H1 (cell line): ENCODE measurements at regions not wholly inside any gene's neighbourhood (a gene's known extent, or its start where the extent isn't known, plus 50 kb on each side); places are given as distances from the start of the nearest gene placed in this dataset.

Source experiments
- CTCF ChIA-PET: fragments of 300-600 bp; sonication (Branson Sonifier 250); formaldehyde crosslinking; loops from one replicate; lab custom pipeline; 2021; ENCODE audit not compliant: partially characterized antibody; lab: Charles Lee
- POLR2A ChIA-PET: fragments of 300-600 bp; sonication (Branson Sonifier 250); formaldehyde crosslinking; loops from one replicate; lab custom pipeline; 2021; ENCODE audit warnings: inconsistent platforms; ENCODE audit not compliant: partially characterized antibody; lab: Charles Lee
- DNase-seq, 2 experiments: peaks; one replicate each; pipeline versions ENCODE4 v3.0.0 to v3.0.0-alpha.2; 2010 to 2022; ENCODE audit warnings: low spot score in 2 of 2, low read depth in 1 of 2, mixed read lengths in 1 of 2
- FAIRE-seq: peaks from 2 replicates; lab custom pipeline; 2011; peaks lifted over from hg19 to GRCh38; lab: Jason Lieb, UNC
- H2AFZ ChIP-seq: 2 replicates; pipeline ENCODE4 v1.8.1; 2012; ENCODE audit warnings: low read length, inconsistent platforms
- H2AK5ac ChIP-seq: 2 replicates; pipeline ENCODE4 v1.6.1; 2013; ENCODE audit warnings: low read depth, low read length
- H2BK120ac ChIP-seq: replicated peaks from 2 replicates; pipeline ENCODE3; 2013; ENCODE audit warnings: low read depth, low read length, inconsistent platforms
- H2BK12ac ChIP-seq: 2 replicates; pipeline ENCODE4 v1.6.1; 2013; ENCODE audit warnings: low read depth, low read length
- H2BK15ac ChIP-seq: 2 replicates; pipeline ENCODE4 v1.6.1; 2013; ENCODE audit warnings: low read length
- H2BK20ac ChIP-seq: 2 replicates; pipeline ENCODE4 v1.6.1; 2013; ENCODE audit warnings: low read length
- H2BK5ac ChIP-seq: 2 replicates; pipeline ENCODE4 v1.6.1; 2013; ENCODE audit warnings: low read depth, low read length
- H3K14ac ChIP-seq: 2 replicates; pipeline ENCODE4 v1.6.1; 2013; ENCODE audit warnings: inconsistent platforms; ENCODE audit not compliant: insufficient read length
- H3K18ac ChIP-seq: 2 replicates; pipeline ENCODE4 v1.6.1; 2013; ENCODE audit warnings: low read length; ENCODE audit errors: extremely low read depth
- H3K23ac ChIP-seq: 2 replicates; pipeline ENCODE4 v1.6.1; 2013; ENCODE audit warnings: inconsistent platforms; ENCODE audit not compliant: insufficient read length
- H3K23me2 ChIP-seq: 2 replicates; pipeline ENCODE4 v1.6.1; 2013; ENCODE audit warnings: low read depth, low read length
- H3K27ac ChIP-seq: 2 replicates; pipeline ENCODE4 v1.6.1; 2011; ENCODE audit warnings: low read depth, low read length, inconsistent platforms
- H3K27me3 ChIP-seq, 4 experiments: replicated peaks in 1 of 4; 1 replicate in 1 of 4; 2 replicates in 3 of 4; pipeline versions ENCODE4 v1.6.1 to v1.8.1; 2011 to 2013; ENCODE audit warnings: low read length in 3 of 4, mild to moderate bottlenecking in 3 of 4, inconsistent platforms in 2 of 4, mixed read lengths in 2 of 4, moderate library complexity in 1 of 4; ENCODE audit not compliant: control insufficient read depth in 3 of 4, insufficient read depth in 3 of 4; ENCODE audit errors: extremely low read depth in 1 of 4
- H3K36me3 ChIP-seq, 4 experiments: 2 replicates each; pipeline versions ENCODE4 v1.6.1 to v1.8.1; 2011 to 2013; ENCODE audit warnings: mild to moderate bottlenecking in 4 of 4, low read length in 3 of 4, moderate library complexity in 2 of 4, control low read depth in 1 of 4, inconsistent platforms in 1 of 4; ENCODE audit not compliant: insufficient read depth in 4 of 4, control insufficient read depth in 2 of 4
- H3K4ac ChIP-seq: replicated peaks from 2 replicates; pipeline ENCODE3; 2013; ENCODE audit warnings: low read length, low read depth, mixed read lengths, inconsistent platforms; ENCODE audit not compliant: insufficient read length
- H3K4me1 ChIP-seq, 4 experiments: replicated peaks in 1 of 4; 1 replicate in 1 of 4; 2 replicates in 3 of 4; pipeline versions ENCODE4 v1.6.1 to v1.8.1; 2011 to 2013; ENCODE audit warnings: low read length in 3 of 4, inconsistent platforms in 2 of 4, mixed read lengths in 1 of 4; ENCODE audit not compliant: insufficient read depth in 4 of 4, control insufficient read depth in 3 of 4
- H3K4me2 ChIP-seq, 2 experiments: 2 replicates each; pipeline versions ENCODE4 v1.6.1 to v1.8.1; 2011 to 2013; ENCODE audit warnings: low read depth in 2 of 2, low read length in 2 of 2, control low read depth in 1 of 2, inconsistent platforms in 1 of 2, mild to moderate bottlenecking in 1 of 2; ENCODE audit not compliant: insufficient read depth in 1 of 2
- H3K4me3 ChIP-seq, 4 experiments: fragments of 200-600, 300-600 bp in 1 of 4; sonication (generic), shearing (Covaris generic), sonication (Bioruptor Twin) in 1 of 4; 2 replicates each; pipeline versions ENCODE4 v1.5.1 to v1.8.1; 2011 to 2016; ENCODE audit warnings: low read length in 4 of 4, low read depth in 3 of 4, control low read depth in 2 of 4, inconsistent platforms in 2 of 4, mild to moderate bottlenecking in 2 of 4, mixed read lengths in 1 of 4, moderate library complexity in 1 of 4; ENCODE audit not compliant: insufficient read depth in 2 of 4; ENCODE audit errors: extremely low read depth in 1 of 4
- H3K56ac ChIP-seq: replicated peaks from 2 replicates; pipeline ENCODE3; 2013; ENCODE audit warnings: low read depth, mild to moderate bottlenecking, mixed read lengths, low read length, inconsistent platforms; ENCODE audit not compliant: insufficient read length
- H3K79me1 ChIP-seq: 2 replicates; pipeline ENCODE4 v1.6.1; 2013; ENCODE audit warnings: low read depth, low read length, control low read depth
- H3K79me2 ChIP-seq, 2 experiments: 2 replicates each; pipeline versions ENCODE4 v1.6.1 to v1.8.1; 2012 to 2013; ENCODE audit warnings: low read length in 2 of 2, mild to moderate bottlenecking in 2 of 2, inconsistent platforms in 1 of 2; ENCODE audit not compliant: insufficient read depth in 2 of 2, control insufficient read depth in 1 of 2
- H3K9ac ChIP-seq, 4 experiments: replicated peaks in 1 of 4; 1 replicate in 1 of 4; 2 replicates in 3 of 4; pipeline versions ENCODE4 v1.6.1 to v1.8.1; 2011 to 2013; ENCODE audit warnings: low read depth in 3 of 4, low read length in 3 of 4, control low read depth in 2 of 4, mild to moderate bottlenecking in 2 of 4, moderate library complexity in 2 of 4, inconsistent platforms in 1 of 4; ENCODE audit errors: extremely low read depth in 1 of 4
- H3K9me3 ChIP-seq, 2 experiments: 2 replicates each; pipeline versions ENCODE4 v1.6.1 to v1.8.1; 2012 to 2013; ENCODE audit warnings: mild to moderate bottlenecking in 2 of 2, moderate library complexity in 2 of 2, control low read depth in 1 of 2, inconsistent platforms in 1 of 2, low read depth in 1 of 2, low read length in 1 of 2, mixed read lengths in 1 of 2; ENCODE audit not compliant: insufficient read depth in 2 of 2
- H4K20me1 ChIP-seq, 2 experiments: replicated peaks in 1 of 2; 2 replicates each; pipeline versions ENCODE3 to v1.8.1; 2011 to 2013; ENCODE audit warnings: inconsistent platforms in 2 of 2, low read length in 2 of 2, mild to moderate bottlenecking in 1 of 2; ENCODE audit not compliant: insufficient read depth in 2 of 2, control insufficient read depth in 1 of 2
- H4K5ac ChIP-seq: 2 replicates; pipeline ENCODE4 v1.6.1; 2013; ENCODE audit warnings: low read length, low read depth, mixed read lengths, inconsistent platforms; ENCODE audit not compliant: insufficient read length
- H4K8ac ChIP-seq: 2 replicates; pipeline ENCODE4 v1.8.0; 2013; ENCODE audit warnings: mild to moderate bottlenecking, moderate library complexity, low read length, inconsistent platforms; ENCODE audit not compliant: insufficient read depth; ENCODE audit errors: extremely low read depth
- H4K91ac ChIP-seq: replicated peaks from 2 replicates; pipeline ENCODE3; 2013; ENCODE audit warnings: low read length, mixed read lengths, inconsistent platforms; ENCODE audit not compliant: insufficient read length
- EP300 ChIP-seq, 2 experiments: IDR thresholded peaks; 1 replicate in 1 of 2; 2 replicates in 1 of 2; pipeline ENCODE4 v1.6.1; 2011 to 2012; ENCODE audit warnings: low read depth in 2 of 2, low read length in 2 of 2, mild to moderate bottlenecking in 2 of 2, borderline replicate concordance in 1 of 2, inconsistent platforms in 1 of 2, moderate library complexity in 1 of 2
- GTF2F1 ChIP-seq: IDR thresholded peaks from 2 replicates; pipeline ENCODE4 v1.6.1; 2012; ENCODE audit warnings: low read depth, low read length, improper control_type of control experiment, borderline replicate concordance
- MAFK ChIP-seq: IDR thresholded peaks from 2 replicates; pipeline ENCODE4 v1.6.1; 2012; ENCODE audit warnings: low read depth, mild to moderate bottlenecking, improper control_type of control experiment, low read length
- SIN3A ChIP-seq, 2 experiments: IDR thresholded peaks in 1 of 2; conservative IDR thresholded peaks in 1 of 2; 2 replicates each; pipeline ENCODE4 v1.6.1; 2011 to 2012; ENCODE audit warnings: low read length in 2 of 2, improper control_type of control experiment in 1 of 2, low read depth in 1 of 2, mild to moderate bottlenecking in 1 of 2
- YY1 ChIP-seq: IDR thresholded peaks from 2 replicates; pipeline ENCODE4 v1.6.1; 2011; ENCODE audit warnings: low read depth, mild to moderate bottlenecking, low read length
- WGBS, 2 experiments: shearing (Covaris generic) in 1 of 2; methylation state at CpG; one replicate each; pipeline versions ENCODE4 v1.1.6 to v1.1.7; 2013 to 2015; ENCODE audit warnings: low lambda C conversion rate in 2 of 2, mixed read lengths in 2 of 2, inconsistent platforms in 1 of 2, low coverage in 1 of 2, missing lambda C conversion rate in 1 of 2; ENCODE audit not compliant: insufficient replicate concordance in 2 of 2, insufficient coverage in 1 of 2, insufficient read length in 1 of 2; ENCODE audit errors: extremely low coverage in 1 of 2, missing lambda C conversion rate in 1 of 2; 5-methylcytosine and 5-hydroxymethylcytosine counted together
- TF ChIP-seq, protein P1 (sequence below): IDR thresholded peaks from 2 replicates; pipeline ENCODE4 v1.6.1; 2012; ENCODE audit warnings: inconsistent platforms
- TF ChIP-seq, protein P2 (sequence below): IDR thresholded peaks from 2 replicates; pipeline ENCODE4 v1.6.1; 2012; ENCODE audit warnings: low read length, inconsistent platforms
- TF ChIP-seq, protein P3 (sequence below), 3 experiments: IDR thresholded peaks; 1 replicate in 2 of 3; 2 replicates in 1 of 3; pipeline versions ENCODE4 v1.5.1 to v1.6.1; 2011; ENCODE audit warnings: low read length in 3 of 3, mild to moderate bottlenecking in 3 of 3, inconsistent platforms in 2 of 3, low read depth in 1 of 3, moderate library complexity in 1 of 3; ENCODE audit not compliant: insufficient read depth in 1 of 3; ENCODE audit errors: control extremely low read depth in 1 of 3

DNA sequence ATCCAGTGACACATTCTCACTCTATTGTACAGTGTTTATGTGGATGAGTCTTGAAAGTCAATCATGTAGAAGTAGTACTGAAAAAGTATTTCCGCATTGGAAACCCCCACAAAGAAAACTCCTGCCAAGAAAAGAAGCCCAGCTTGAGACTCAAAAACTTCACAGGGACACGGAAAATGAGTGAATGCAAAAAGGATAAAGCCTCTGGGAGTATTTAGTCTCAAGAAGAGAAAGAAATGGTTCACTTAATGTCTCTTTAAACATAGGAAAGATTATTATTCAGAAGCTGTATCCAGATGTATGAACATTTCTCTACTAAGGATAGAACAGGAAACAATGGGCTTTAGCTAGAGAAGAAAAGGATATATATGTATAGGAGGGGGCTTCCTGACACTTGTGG, 304.5 kb downstream of the BARHL2 start:
- FAIRE-seq, result no peak
- H2BK20ac ChIP-seq, result no peak overlapping the region

More for the DNA sequence above, 304.5 kb downstream of the BARHL2 start:
- no peak overlapping the region for H3K18ac ChIP-seq
- no peak overlapping the region for H3K9ac ChIP-seq
- H4K20me1 ChIP-seq, result no peaks in the 10 kb centered on the region
- 92% methylated on average over 2 of the region's 2 CpGs; no CpG with 5 or more reads in 1 of the 2 experiments for WGBS, 2 experiments
- no peak overlapping the region for H2AK5ac ChIP-seq
- DNase-seq, result no peak
- H3K4me1 ChIP-seq, result no peaks in the 10 kb centered on the region
- ChIA-PET CTCF (interaction anchor here (0.6 kb wide), 1 partner anchor 114 kb away, joined by 3 read pairs; no protein-coding TSS in a partner anchor), POLR2A (no interaction called here)
- H3K4me2 ChIP-seq, result no peak overlapping the region
- no peak overlapping the region for H3K4ac ChIP-seq
- H2BK15ac ChIP-seq, result no peak overlapping the region
- H3K36me3 ChIP-seq, result no peaks in the 10 kb centered on the region
- no peaks in the 10 kb centered on the region; a peak in 1 of 7 replicates for H3K27me3 ChIP-seq
- no peak overlapping the region for H4K91ac ChIP-seq
- H3K4me3 ChIP-seq, result no peak overlapping the region
- H3K27ac ChIP-seq, result no peak overlapping the region
- H3K56ac ChIP-seq, result no peak overlapping the region
- no peak overlapping the region for H2BK5ac ChIP-seq
- H4K8ac ChIP-seq, result no peak overlapping the region
- H2AFZ ChIP-seq, result no peak overlapping the region
- no peaks in the 10 kb centered on the region for H3K9me3 ChIP-seq
- TF ChIP-seq MAFK (no peak), YY1 (no peak), EP300 (IDR thresholded peaks at IDR 0.05; ENCODE audit: borderline replicate concordance in 1 of 2, low read depth in 2 of 2, low read length in 2 of 2) (no peak), SIN3A (conservative IDR thresholded peaks at IDR 0.05 in 1 of 2, IDR thresholded peaks at IDR 0.05 in 1 of 2; ENCODE audit: low read depth in 1 of 2, low read length in 2 of 2) (no peak), GTF2F1 (no peak)
- TF ChIP-seq, protein P1, sequence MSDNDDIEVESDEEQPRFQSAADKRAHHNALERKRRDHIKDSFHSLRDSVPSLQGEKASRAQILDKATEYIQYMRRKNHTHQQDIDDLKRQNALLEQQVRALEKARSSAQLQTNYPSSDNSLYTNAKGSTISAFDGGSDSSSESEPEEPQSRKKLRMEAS, result no peak
- TF ChIP-seq, protein P2, sequence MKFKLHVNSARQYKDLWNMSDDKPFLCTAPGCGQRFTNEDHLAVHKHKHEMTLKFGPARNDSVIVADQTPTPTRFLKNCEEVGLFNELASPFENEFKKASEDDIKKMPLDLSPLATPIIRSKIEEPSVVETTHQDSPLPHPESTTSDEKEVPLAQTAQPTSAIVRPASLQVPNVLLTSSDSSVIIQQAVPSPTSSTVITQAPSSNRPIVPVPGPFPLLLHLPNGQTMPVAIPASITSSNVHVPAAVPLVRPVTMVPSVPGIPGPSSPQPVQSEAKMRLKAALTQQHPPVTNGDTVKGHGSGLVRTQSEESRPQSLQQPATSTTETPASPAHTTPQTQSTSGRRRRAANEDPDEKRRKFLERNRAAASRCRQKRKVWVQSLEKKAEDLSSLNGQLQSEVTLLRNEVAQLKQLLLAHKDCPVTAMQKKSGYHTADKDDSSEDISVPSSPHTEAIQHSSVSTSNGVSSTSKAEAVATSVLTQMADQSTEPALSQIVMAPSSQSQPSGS, result no peak
- TF ChIP-seq, protein P3, sequence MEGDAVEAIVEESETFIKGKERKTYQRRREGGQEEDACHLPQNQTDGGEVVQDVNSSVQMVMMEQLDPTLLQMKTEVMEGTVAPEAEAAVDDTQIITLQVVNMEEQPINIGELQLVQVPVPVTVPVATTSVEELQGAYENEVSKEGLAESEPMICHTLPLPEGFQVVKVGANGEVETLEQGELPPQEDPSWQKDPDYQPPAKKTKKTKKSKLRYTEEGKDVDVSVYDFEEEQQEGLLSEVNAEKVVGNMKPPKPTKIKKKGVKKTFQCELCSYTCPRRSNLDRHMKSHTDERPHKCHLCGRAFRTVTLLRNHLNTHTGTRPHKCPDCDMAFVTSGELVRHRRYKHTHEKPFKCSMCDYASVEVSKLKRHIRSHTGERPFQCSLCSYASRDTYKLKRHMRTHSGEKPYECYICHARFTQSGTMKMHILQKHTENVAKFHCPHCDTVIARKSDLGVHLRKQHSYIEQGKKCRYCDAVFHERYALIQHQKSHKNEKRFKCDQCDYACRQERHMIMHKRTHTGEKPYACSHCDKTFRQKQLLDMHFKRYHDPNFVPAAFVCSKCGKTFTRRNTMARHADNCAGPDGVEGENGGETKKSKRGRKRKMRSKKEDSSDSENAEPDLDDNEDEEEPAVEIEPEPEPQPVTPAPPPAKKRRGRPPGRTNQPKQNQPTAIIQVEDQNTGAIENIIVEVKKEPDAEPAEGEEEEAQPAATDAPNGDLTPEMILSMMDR (IDR thresholded peaks at IDR 0.05; ENCODE audit: control extremely low read depth in 1 of 3, insufficient read depth in 1 of 3, low read depth in 1 of 3, low read length in 3 of 3), result no peak
- no peaks in the 10 kb centered on the region for H3K79me2 ChIP-seq
- H2BK120ac ChIP-seq, result no peak overlapping the region
- H3K79me1 ChIP-seq, result no peaks in the 10 kb centered on the region
- no peak overlapping the region for H3K14ac ChIP-seq
- H2BK12ac ChIP-seq, result no peak overlapping the region
- no peaks in the 10 kb centered on the region for H3K23me2 ChIP-seq
- no peak overlapping the region for H3K23ac ChIP-seq
- H4K5ac ChIP-seq, result no peak overlapping the region
